HG03460 (cell line): ENCODE measurements at regions not wholly inside any gene's neighbourhood (a gene's known extent, or its start where the extent isn't known, plus 50 kb on each side); places are given as distances from the start of the nearest gene placed in this dataset.

ENCODE experiments used
- ATAC-seq: cut with Tn5 transposase; IDR thresholded peaks from one replicate; pipeline ENCODE4 v1.9.1; 2021; ENCODE audit not compliant: unreplicated experiment

DNA sequence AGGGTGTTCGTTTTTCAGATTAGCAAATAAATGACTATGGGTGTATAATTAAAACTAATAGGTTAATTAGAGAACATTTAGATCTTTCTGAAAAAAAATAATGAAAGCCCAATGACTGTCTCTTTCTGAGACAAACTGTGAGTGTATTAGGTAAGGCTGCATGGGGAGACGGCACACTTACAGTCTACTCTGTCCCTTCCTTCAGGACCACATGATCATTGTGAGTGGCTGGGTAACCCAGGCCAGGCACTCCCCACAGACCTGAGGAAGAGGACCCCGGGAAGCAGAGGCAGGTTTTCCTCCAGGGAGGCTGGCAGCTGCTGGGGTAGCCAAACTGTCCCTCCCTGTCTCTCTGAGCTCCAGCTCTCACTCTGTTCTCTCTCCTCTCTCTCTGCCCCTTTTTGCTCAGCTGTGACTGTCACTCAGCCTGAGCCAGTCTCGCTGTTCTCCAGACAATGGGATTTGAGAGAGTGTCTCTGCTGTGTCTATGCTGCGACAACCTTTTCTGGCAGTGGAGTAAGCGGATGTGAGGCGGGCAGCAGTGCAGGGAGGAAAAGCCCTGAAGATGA is 83.1 kb upstream of the NCAM1 start:
- ATAC-seq: no peak

DNA sequence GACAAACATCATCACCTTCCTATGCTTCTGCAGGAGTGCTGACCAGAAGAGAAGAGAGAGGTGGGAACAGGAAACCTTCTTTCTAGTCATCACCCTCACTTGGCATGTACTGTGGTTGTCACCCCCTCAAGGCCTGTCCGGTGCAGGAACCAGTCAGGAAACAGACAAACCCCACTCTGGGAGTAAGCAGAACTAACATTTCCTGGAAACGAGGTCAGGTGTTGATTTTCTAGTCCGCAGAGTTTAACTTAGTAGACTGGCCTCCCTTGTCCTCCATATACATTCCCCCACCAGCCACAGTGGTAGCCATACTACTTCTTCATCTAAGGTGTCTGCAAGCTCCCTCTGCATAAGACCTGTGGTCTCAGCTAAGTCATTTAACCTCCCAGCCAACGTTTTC is 80.7 kb upstream of the NCAM1 start:
- ATAC-seq: no peak

DNA sequence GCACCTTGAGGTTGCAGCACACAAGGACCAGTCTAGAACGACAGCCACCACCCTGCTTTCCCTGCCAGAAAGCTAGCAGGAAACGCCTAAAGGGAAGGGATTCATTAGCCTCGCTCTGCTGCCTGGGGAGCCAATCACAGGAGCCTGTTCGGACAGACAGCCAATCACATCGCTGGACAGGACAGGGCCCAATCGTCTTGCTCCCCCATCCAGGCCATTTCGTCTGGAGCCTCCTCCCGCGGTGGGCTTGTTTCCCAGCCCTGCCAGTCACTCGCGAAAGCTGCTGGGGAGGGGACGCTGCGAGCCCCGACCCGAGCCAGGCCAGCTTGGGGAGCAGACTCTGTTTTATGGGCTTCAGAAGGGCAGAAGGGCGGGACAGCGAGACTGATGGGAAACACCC is 79.8 kb upstream of the NCAM1 start:
- ATAC-seq: no peak

DNA sequence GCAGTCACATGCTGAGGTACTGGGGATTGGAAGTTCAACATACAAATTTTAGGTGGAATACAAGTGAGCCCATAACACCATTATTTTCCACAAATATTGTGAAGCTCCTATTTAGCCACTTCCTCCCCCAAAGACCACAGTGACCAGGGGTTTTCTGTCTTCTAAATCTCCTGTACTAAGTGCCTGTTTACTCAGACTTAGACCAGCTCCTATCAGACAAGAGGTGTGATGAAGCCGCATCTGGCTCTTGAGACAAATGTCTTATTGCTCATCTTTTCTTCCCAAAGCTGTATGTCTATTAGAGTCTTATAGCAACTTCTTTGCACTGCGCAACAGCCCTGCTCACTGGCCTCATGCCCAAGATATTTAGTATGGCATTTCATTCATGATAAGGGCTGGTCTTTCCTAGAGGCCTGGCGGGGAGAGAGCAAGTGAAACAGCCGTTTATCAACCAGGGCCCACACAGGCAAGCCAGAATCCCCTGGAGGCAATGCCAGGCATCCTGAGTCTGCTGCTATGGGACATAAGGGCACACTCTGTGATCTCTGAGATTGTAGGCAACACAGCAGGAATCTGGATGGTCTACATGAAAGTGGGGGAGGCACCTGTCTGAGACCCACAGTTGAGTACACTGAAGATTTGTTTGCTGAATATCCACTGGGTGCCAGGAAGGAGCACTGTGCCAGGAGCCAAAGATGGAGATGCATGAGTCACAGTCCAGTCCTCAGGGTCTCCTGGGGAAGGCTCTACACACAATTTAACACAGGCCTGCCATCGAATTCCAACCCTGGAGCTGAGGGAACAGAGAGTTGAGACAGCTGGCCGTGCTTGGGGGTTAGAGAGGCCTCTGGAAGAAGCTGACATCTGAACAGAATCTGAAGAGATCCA is 78.5 kb upstream of the NCAM1 start:
- no peak for ATAC-seq

DNA sequence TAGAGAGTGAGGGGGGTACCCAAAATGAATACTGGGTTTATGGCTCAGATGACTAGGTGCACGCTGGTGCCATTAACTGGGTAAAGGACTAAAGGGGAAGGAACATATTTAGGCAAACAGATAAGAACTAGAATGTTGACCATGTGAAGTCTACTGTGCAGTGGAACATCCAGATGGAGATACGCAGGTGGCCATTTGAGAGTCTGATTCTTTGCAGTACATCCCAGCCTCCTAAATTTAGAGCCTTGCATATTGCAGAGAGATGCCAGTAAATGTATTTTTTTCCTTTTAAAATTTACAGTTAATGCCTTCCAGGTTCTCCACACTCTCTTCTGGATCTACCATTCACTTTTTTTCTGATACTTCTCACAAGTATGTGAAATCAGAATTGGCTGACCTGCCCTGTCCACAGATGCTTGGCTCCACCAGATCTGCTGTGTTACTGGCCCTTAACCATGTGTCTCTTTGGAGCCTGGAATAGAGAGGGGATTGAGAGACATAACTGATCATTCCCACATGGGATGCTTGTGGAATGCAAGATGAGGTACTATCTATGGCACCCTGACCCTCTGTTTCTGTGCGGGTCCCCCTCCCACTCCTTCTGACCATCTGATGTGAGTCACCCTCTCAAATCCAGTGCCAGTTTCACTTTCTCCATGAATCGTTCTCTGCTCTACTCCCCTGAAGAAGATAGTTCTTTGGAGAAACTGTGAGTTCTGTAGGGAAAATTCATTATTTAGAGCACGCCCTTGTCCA is 77.0 kb upstream of the NCAM1 start:
- ATAC-seq: no peak

DNA sequence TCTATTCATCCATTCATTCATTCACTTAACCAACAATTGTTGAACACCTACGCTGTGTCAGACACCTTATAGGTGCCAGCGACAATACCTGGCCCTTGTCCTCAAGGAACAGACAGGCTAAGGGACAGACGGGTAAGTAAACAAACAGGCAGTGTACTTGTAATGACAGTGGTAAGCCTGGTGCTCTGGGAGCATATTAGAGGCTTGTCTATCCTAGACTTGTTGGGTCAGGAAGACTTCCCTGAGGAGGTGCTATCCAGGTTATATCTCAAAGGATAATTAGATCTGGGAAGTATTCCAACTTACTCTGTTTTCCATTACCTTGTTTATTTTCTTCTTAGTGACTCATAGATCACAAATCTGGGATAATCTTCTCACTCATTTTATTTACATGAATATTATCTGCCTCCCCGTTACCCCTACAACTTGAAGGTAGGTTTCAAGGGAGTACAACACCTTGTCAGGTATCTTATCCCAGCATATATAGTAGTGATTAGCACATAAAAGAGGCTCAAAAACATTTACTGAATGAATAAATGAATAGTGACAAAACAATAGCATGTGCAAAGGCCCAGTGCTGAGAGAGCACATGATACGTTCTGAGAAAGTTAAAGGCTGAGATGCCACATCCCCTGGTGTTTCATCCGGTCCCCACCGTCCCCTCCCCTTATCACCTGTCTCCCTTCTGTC is 75.3 kb upstream of the NCAM1 start:
- no peak for ATAC-seq

DNA sequence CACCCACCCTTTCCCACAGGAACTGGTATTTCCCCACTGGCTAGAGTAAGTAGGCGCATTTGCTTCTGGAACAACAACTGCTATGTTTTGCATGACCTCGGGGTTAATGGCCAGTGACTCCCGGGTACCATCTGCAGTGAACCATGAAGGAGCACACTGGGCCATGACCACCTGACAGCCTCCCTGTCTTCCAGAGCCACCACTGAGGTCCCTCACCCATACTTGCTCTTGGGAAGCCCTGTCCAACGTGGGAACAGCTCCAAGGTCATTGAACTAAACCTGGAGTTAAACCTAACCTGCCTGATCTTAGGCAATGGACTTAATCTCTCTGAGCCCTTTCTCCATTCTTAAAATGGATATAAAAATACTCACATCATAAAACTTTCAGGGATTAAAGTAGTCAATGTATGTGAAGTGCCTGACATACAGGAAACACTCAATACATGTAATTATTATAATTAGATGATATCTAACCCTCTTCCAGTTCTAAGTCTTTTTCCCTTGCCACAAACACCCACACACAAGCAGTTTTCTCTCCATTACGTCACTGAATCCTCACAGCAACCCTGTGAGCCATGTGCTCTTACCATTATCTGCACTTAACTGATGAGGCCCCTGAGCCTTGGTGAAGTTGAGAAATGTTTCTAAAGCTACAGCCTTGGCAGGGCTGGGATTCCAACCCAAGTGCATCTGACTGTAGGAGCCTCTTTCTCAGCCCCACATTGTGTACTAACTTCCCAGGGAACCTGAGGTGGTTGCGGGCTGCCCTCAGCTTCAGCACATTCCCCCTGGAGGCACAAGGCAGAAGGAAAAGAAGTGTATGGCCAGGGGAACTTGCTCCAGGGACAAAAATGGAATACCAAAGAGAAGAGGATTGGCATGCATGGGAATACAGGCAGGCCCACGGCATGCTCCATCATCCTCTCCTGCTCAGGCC is 74.5 kb upstream of the NCAM1 start:
- ATAC-seq: no peak

DNA sequence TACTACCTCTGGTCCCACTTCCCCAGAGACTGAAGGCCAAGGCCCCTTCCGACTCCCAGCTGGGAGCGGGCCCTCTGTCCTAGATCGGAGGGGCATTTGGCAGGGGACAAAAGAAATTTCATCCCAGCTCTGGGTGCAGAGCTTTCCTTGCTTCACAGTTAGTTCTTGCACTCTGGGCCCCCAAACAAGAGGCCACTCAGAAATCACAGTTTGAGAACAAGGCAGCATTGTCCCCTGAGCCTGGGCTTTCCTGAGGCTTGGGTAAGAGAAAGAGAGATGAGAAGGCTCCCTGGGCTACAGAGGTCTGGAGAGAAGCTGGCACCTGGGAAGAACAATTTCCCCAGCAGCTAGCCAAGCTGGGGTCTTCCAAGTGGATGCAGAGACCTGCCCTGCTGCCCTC is 71.8 kb upstream of the NCAM1 start:
- ATAC-seq: no peak

DNA sequence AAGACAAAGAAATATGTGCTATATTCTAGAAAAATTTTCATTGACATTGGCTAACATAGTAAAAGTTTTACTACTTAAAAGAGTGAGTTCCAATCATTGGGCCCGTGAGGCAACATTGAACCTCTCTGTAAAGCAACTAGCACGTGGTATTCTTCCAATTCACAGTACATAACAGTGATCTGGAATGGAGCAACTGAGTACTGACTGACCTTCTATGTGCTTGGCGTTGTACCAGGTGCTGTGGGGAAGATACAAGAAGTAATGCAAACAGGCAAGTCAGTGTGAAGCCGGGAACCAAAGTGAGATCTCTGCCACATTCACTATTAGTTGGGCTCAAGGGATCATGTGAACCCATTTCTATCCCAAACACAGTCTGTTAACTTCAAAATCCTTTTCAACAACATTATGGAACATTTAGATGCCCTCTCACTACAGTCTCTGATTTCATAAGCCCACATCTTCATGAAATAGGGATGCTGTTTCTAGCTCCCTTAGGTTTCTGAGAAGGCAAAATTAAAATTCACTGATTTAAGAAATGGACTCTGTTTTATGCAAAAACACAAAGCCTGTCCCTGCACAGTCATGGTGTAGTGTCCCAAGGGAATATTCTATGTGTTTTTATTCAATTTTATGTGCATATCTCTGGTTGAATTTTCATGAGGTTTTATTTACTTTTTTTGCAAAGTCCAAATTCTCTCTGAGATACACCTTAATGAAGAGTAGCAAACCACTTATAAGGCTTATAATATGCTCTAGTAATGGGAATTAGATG is 61.8 kb upstream of the NCAM1 start:
- ATAC-seq: no peak

DNA sequence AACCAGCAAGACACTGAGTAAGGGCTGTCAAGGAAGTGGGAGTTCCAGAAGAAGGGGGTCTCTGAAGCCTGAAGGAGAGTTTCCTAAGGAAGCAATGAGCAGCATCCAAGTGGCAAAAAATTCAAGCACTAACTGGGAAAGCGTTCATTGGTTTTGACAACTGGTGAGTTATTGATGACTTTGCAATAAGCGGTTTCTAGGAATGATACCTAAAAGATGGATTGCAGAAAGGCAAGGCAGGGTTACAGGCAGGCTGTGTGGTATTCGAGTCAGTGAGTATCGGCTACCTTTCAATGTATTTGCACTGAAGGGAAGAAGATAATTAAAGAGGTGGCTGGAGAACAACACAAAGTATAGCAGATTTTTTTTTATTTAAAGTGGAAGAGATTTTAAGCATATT is 59.3 kb upstream of the NCAM1 start:
- no peak for ATAC-seq

DNA sequence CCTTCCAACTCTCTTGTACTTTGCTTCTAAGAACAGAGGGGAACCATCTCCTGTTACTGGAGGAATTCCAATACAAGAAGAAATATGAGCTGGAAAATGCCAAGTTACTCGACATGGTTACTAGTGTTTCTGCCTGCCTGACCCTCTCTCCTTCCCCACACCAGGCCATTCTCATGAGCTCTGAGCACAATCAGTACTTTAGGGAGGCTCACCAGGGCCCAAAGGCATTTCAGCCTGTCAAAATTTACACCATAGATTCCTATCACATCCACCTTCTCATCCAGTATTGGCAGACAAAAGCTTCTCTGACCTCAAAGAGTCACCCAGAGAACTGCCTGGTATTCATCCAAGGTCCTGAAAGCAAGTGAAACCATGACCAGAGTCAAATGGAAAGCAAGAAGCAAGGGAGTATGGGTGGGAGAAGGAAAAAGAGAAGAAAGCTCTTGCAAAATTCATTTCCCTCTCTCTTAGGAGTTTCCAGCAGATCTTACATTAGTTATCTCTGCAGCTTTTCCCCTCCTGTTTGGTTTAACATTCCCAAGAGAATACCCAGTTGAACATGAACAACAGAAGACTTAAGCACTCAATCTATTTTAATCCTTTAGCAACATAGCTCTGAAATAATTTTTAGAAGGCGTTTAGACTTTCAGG is 58.7 kb upstream of the NCAM1 start:
- no peak for ATAC-seq

DNA sequence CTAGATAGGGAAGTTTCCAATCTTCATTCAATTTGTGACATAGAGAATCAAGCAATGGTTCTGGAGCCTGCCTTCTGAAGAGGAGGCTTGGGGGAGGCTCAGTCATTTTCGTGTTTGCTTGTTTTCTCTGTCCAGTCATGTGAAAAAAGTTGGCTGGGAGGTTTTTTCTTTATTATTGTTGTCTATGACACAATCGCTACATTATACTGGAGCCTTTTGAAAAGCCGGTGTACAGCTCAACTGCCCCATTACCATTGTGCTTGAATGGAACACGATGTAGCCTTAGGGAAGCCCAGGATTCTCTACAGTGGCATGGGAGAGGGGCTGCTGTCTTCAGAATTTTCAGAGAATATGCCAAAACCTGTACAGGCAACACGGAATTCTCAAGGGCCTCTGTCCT is 57.9 kb upstream of the NCAM1 start:
- no peak for ATAC-seq

DNA sequence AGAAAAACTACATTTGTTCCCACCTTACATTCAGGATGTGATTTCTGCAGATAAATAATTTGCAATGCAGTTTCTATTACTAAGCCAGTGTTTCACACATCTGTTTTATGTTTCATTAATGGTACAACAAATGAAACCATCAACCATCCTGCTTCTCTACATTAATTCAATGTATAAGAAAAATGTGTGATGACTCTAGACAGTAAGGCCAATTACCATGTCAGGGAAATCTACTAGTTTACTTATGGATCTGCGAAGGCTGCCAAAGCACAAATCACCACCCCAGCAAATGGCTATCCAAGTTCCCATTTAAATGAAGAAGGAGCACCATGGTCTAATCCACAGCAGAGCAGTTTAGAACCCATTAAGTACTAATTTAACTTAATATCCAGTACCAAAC is 50.1 kb upstream of the NCAM1 start:
- no peak for ATAC-seq
